ENCODE measurements at regions not wholly inside any gene's neighbourhood (a gene's known extent, or its start where the extent isn't known, plus 50 kb on each side); places are given as distances from the start of the nearest gene placed in this dataset.

GRCh38 chr1:184247671-184248070 is 139.2 kb upstream of the C1orf21 start:
- no peaks in the 10 kb centered on the region for H3K9me3 Mint-ChIP-seq
- H3K4me3 Mint-ChIP-seq, result no peak overlapping the region
- H3K27me3 Mint-ChIP-seq, result peaks cover 8% of the 10 kb centered on the region
- ATAC-seq (ENCODE audit: low read depth) (no peak), DNase-seq (ENCODE audit: low spot score in 2 of 2) (no peak)
- no peaks in the 10 kb centered on the region for H3K36me3 Mint-ChIP-seq
- H3K27ac Mint-ChIP-seq, result no peak overlapping the region
- no peaks in the 10 kb centered on the region for H3K4me1 Mint-ChIP-seq

- Mint-ChIP-seq H3K36me3 (no peaks in the 10 kb centered on the region), H3K27me3 (peaks cover 3% of the 10 kb centered on the region), H3K4me1 (no peaks in the 10 kb centered on the region), H3K9me3 (peaks cover 7% of the 10 kb centered on the region), H3K4me3 (no peak overlapping the region), H3K27ac (no peak overlapping the region)
- no peak for DNase-seq (ENCODE audit: low spot score in 2 of 2)
- no peak for ATAC-seq (ENCODE audit: low read depth)
Measured at GRCh38 chr1:184253921-184254320, 132.9 kb upstream of the C1orf21 start.

- H3K27ac Mint-ChIP-seq, result no peak overlapping the region
- no peaks in the 10 kb centered on the region for H3K36me3 Mint-ChIP-seq
- peaks cover 1% of the 10 kb centered on the region for H3K27me3 Mint-ChIP-seq
- H3K4me1 Mint-ChIP-seq, result no peaks in the 10 kb centered on the region
- DNase-seq (ENCODE audit: low spot score in 2 of 2) (no peak), ATAC-seq (ENCODE audit: low read depth) (no peak)
- no peak overlapping the region for H3K4me3 Mint-ChIP-seq
- peaks cover 7% of the 10 kb centered on the region for H3K9me3 Mint-ChIP-seq
Measured at GRCh38 chr1:184254849-184255248, 132.0 kb upstream of the C1orf21 start.

GRCh38 chr1:184255560-184255959 is 131.3 kb upstream of the C1orf21 start:
- H3K9me3 Mint-ChIP-seq, result peaks cover 7% of the 10 kb centered on the region

GRCh38 chr1:184257873-184258272 is 129.0 kb upstream of the C1orf21 start:
- no peak for DNase-seq (ENCODE audit: low spot score in 2 of 2)
- ATAC-seq (ENCODE audit: low read depth), result no peak
- H3K27me3 Mint-ChIP-seq, result peaks cover 1% of the 10 kb centered on the region
- no peak overlapping the region for H3K27ac Mint-ChIP-seq
- H3K9me3 Mint-ChIP-seq, result peaks cover 7% of the 10 kb centered on the region
- no peaks in the 10 kb centered on the region for H3K4me1 Mint-ChIP-seq
- H3K4me3 Mint-ChIP-seq, result no peak overlapping the region
- no peaks in the 10 kb centered on the region for H3K36me3 Mint-ChIP-seq

More at GRCh38 chr1:184255560-184255959, 131.3 kb upstream of the C1orf21 start:
- Mint-ChIP-seq H3K4me1 (no peaks in the 10 kb centered on the region), H3K36me3 (no peaks in the 10 kb centered on the region), H3K27me3 (peaks cover 1% of the 10 kb centered on the region), H3K4me3 (no peak overlapping the region), H3K27ac (no peak overlapping the region)
- DNase-seq (ENCODE audit: low spot score in 2 of 2) (no peak), ATAC-seq (ENCODE audit: low read depth) (no peak)

GRCh38 chr1:184258525-184258924 is 128.3 kb upstream of the C1orf21 start:
- no peak for DNase-seq (ENCODE audit: low spot score in 2 of 2)
- H3K27me3 Mint-ChIP-seq, result peaks cover 1% of the 10 kb centered on the region
- H3K9me3 Mint-ChIP-seq, result peaks cover 7% of the 10 kb centered on the region
- H3K36me3 Mint-ChIP-seq, result no peaks in the 10 kb centered on the region
- no peaks in the 10 kb centered on the region for H3K4me1 Mint-ChIP-seq
- no peak overlapping the region for H3K4me3 Mint-ChIP-seq
- H3K27ac Mint-ChIP-seq, result no peak overlapping the region
- ATAC-seq (ENCODE audit: low read depth), result no peak

- no peak overlapping the region for H3K4me3 Mint-ChIP-seq
- peaks cover 4% of the 10 kb centered on the region for H3K9me3 Mint-ChIP-seq
- H3K27me3 Mint-ChIP-seq, result peaks cover 4% of the 10 kb centered on the region
- no peaks in the 10 kb centered on the region for H3K36me3 Mint-ChIP-seq
- no peak for ATAC-seq (ENCODE audit: low read depth)
- no peak for DNase-seq (ENCODE audit: low spot score in 2 of 2)
- H3K27ac Mint-ChIP-seq, result no peak overlapping the region
- H3K4me1 Mint-ChIP-seq, result no peaks in the 10 kb centered on the region
Measured at GRCh38 chr1:184260382-184260781, 126.4 kb upstream of the C1orf21 start.

GRCh38 chr1:184262109-184262508 is 124.7 kb upstream of the C1orf21 start:
- H3K4me1 Mint-ChIP-seq, result no peaks in the 10 kb centered on the region
- DNase-seq (ENCODE audit: low spot score in 2 of 2) (no peak), ATAC-seq (ENCODE audit: low read depth) (no peak)
- no peaks in the 10 kb centered on the region for H3K36me3 Mint-ChIP-seq
- no peak overlapping the region for H3K27ac Mint-ChIP-seq
- no peak overlapping the region for H3K4me3 Mint-ChIP-seq
- H3K9me3 Mint-ChIP-seq, result no peaks in the 10 kb centered on the region
- peaks cover 3% of the 10 kb centered on the region for H3K27me3 Mint-ChIP-seq

GRCh38 chr1:184267747-184268146 is 119.1 kb upstream of the C1orf21 start:
- Mint-ChIP-seq H3K27ac (no peak overlapping the region), H3K4me3 (no peak overlapping the region), H3K9me3 (peaks cover 2% of the 10 kb centered on the region), H3K4me1 (no peaks in the 10 kb centered on the region), H3K36me3 (no peaks in the 10 kb centered on the region), H3K27me3 (peaks cover 8% of the 10 kb centered on the region)
- no peak for DNase-seq (ENCODE audit: low spot score in 2 of 2)
- no peak for ATAC-seq (ENCODE audit: low read depth)

- H3K9me3 Mint-ChIP-seq, result peaks cover 6% of the 10 kb centered on the region
- no peak overlapping the region for H3K4me3 Mint-ChIP-seq
- H3K4me1 Mint-ChIP-seq, result no peaks in the 10 kb centered on the region
- ATAC-seq (ENCODE audit: low read depth) (no peak), DNase-seq (ENCODE audit: low spot score in 2 of 2) (no peak)
- peaks cover 5% of the 10 kb centered on the region for H3K27me3 Mint-ChIP-seq
- H3K27ac Mint-ChIP-seq, result no peak overlapping the region
- no peaks in the 10 kb centered on the region for H3K36me3 Mint-ChIP-seq
Measured at GRCh38 chr1:184270556-184270955, 116.3 kb upstream of the C1orf21 start.

- Mint-ChIP-seq H3K4me1 (no peaks in the 10 kb centered on the region), H3K36me3 (no peaks in the 10 kb centered on the region), H3K9me3 (peaks cover 6% of the 10 kb centered on the region), H3K27me3 (peaks cover 5% of the 10 kb centered on the region), H3K4me3 (no peak overlapping the region), H3K27ac (no peak overlapping the region)
- ATAC-seq (ENCODE audit: low read depth), result no peak
- DNase-seq (ENCODE audit: low spot score in 2 of 2), result no peak
Measured at GRCh38 chr1:184272175-184272866, 114.5 kb upstream of the C1orf21 start.

- no peaks in the 10 kb centered on the region for H3K36me3 Mint-ChIP-seq
- no peak for ATAC-seq (ENCODE audit: low read depth)
- peaks cover 6% of the 10 kb centered on the region for H3K9me3 Mint-ChIP-seq
- no peak overlapping the region for H3K4me3 Mint-ChIP-seq
- no peak for DNase-seq (ENCODE audit: low spot score in 2 of 2)
- no peak overlapping the region for H3K27ac Mint-ChIP-seq
- peaks cover 2% of the 10 kb centered on the region for H3K27me3 Mint-ChIP-seq
- H3K4me1 Mint-ChIP-seq, result no peaks in the 10 kb centered on the region
Measured at GRCh38 chr1:184276416-184276815, 110.4 kb upstream of the C1orf21 start.

- no peaks in the 10 kb centered on the region for H3K4me1 Mint-ChIP-seq
- no peak for DNase-seq (ENCODE audit: low spot score in 2 of 2)
Measured at GRCh38 chr1:184279911-184280458, 106.8 kb upstream of the C1orf21 start.

GRCh38 chr1:184283999-184284398 is 102.8 kb upstream of the C1orf21 start:
- no peak overlapping the region for H3K4me3 Mint-ChIP-seq
- DNase-seq (ENCODE audit: low spot score in 2 of 2) (no peak), ATAC-seq (ENCODE audit: low read depth) (no peak)
- peaks cover 4% of the 10 kb centered on the region for H3K9me3 Mint-ChIP-seq
- peaks cover 5% of the 10 kb centered on the region for H3K27me3 Mint-ChIP-seq
- no peaks in the 10 kb centered on the region for H3K36me3 Mint-ChIP-seq
- no peaks in the 10 kb centered on the region for H3K4me1 Mint-ChIP-seq
- no peak overlapping the region for H3K27ac Mint-ChIP-seq

More at GRCh38 chr1:184279911-184280458, 106.8 kb upstream of the C1orf21 start:
- Mint-ChIP-seq H3K36me3 (no peaks in the 10 kb centered on the region), H3K9me3 (peaks cover 2% of the 10 kb centered on the region), H3K27ac (no peak overlapping the region), H3K4me3 (no peak overlapping the region), H3K27me3 (peaks cover 5% of the 10 kb centered on the region)
- no peak for ATAC-seq (ENCODE audit: low read depth)

GRCh38 chr1:184284900-184285299 is 101.9 kb upstream of the C1orf21 start:
- Mint-ChIP-seq H3K4me1 (no peaks in the 10 kb centered on the region), H3K9me3 (peaks cover 2% of the 10 kb centered on the region), H3K27ac (no peak overlapping the region), H3K36me3 (no peaks in the 10 kb centered on the region), H3K27me3 (peaks cover 3% of the 10 kb centered on the region), H3K4me3 (no peak overlapping the region)
- DNase-seq (ENCODE audit: low spot score in 2 of 2) (no peak), ATAC-seq (ENCODE audit: low read depth) (no peak)

Data from memory B cell (primary cell).